NCI-H526 treated with DMSO at 0.1 percent for 48 hours (cell line): ENCODE measurements at regions not wholly inside any gene's neighbourhood (a gene's known extent, or its start where the extent isn't known, plus 50 kb on each side); places are given as distances from the start of the nearest gene placed in this dataset.

Source experiments
- DNase-seq: peaks from one replicate; lab custom pipeline; 2025; lab: John Stamatoyannopoulos, UW

DNA sequence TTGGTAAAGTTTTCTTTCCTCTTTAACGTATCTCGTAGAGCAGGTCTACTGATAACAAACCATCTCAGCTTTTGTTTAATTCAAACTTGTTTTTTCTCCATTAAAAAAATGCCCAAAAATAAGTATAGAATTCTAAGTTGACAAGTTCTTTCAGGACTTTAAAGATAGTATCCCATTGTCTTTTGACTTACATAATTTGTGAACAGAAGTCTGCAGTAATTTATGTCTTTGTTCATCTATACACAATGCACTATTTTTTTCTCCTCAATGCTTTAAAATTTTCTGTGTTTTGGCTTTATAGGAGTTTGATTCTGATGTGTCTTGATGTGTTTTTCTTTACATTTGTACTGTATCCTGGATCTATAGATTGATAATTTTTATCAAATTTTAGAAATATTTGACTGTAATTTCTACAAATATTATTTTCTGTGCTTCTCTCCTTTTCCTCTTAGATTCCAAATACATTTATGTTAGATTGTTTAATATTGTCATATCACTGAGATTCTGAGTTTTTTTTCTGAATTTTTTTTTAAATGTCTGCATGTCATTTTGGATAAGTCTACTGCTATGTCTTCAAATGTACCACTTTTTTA, 143.3 kb downstream of the FTCDNL1 start:
- DNase-seq: no peak

DNA sequence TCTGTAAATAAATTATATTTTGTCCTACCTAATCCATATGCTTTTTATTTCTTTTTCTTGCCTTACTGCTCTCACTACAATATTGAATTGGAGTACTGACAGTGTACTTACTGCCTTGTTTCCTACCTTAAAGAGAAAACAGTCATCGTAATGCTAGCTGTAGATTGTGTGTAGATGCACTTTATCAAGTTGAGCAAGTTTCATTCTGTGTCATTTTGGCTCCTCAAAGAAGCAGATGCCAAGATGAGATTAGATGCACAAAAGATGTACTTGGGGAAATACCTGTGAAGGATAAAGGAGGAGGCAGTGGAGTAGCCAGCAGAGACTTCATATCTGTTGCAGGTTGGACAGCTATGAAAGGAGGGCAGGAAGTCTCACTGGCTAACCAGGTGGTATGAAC, 145.5 kb downstream of the FTCDNL1 start:
- no peak for DNase-seq

DNA sequence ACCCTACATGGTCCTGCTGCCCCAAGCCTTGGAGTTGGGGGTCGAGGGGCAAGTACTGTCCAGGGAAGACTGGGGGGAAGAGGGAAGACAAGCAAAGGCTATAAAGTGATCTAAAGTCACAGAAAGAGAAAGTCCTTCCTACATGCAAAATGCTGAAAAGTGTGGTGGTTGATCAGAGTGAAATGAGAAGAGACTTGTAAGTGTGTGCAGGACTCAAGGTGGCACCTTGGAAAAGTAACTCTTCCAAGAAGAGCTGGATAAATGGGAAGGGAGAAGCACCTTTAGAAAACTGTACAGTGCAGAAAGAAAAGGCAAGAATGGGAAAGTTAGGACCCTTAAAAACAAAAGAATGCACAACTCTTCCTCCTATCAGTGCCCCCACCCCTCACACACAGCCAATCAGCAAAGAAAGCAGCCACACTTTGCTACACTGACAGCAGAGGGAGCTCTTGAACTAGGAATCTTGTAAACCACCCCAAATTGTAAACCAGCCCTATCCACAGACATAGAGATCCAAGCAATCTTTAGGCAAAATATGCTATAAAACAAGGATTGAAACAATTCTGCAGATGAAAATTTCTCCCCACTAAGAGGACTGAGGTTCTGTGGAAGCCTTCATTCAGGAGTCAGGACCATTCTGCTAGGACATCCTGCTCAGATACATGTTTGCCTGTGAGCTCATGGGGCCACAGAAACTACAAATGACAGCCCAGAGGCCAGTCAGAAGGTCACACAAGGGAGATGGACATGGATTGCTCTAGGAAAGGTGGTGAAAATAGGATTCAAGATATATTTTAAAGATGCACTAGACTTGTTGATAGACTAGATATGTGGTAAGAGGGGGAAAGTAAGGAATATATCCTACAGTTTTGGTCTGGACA, 146.4 kb downstream of the FTCDNL1 start:
- peak; percentile 3 for DNase-seq

DNA sequence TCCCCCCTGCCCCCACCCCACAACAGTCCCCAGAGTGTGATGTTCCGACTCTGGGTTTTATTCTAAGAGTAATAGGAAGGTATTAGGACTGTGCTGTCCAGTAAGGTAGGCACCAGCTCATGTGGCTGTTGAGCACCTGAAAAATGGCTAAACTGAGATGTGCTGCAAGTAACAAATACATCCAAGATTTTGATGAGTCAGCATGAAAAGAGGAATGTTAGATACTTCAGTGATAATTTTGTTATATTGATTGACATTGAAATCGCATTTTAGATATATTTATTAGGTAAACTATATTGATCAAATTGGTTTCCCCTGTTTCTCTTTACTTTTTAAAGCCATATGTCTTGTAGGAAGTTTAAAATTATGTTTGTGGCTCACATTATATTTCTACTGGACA, 147.8 kb downstream of the FTCDNL1 start:
- no peak for DNase-seq

DNA sequence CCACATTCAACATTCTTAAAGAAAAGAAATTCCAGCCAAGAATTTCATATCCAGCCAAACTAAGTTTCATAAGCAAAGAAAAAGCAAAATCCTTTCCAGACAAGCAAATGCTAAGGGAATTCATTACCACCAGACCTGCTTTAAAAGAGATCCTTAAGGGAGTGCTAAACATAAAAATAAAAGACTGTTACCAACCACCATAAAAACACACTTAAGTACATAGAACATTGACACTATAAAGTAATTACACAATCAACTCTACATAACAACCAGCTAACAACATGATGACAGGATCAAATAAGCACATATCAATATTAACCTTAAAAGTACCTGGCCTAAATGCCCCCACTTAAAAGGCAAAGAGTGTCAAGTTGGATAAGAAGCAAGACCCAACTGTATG, 153.5 kb downstream of the FTCDNL1 start:
- no peak for DNase-seq

DNA sequence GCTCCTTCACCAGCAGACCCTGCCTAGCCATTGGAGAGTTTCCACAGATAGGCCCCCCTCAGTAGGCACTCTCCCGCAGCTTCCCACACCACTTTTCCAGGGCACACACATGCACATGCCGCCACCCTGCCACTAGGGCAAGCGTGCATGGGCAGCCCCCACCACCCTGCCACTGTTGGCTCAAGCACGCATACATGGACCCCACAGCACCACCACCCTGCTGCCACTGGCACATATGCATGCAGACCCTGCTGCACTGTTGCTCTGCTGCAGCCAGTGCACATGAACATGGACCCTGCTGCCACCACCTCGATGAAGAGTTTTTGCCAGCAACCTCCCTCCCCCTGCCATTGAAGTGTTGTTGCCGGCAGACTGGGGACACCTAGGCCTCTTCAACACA, 154.9 kb downstream of the FTCDNL1 start:
- DNase-seq: no peak

DNA sequence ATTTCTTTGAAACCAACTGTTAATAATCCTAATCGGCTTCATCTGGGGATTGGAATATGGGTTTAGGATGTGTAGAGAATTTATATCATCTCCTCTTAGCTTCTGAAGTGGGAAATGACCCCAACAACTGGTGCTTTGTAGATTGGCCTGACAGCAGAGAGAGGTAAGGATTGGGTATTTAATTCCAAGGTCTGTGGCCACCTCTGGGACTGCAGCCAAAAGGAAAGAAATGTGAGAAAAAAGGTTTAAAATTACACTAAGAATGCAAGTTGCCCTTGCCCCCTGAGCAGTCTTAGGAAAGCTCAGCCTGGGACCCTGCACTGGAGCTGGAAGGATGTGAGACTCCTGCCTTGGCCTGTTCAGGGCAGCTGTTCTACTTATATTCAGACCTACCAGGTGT, 157.1 kb downstream of the FTCDNL1 start:
- DNase-seq: no peak

DNA sequence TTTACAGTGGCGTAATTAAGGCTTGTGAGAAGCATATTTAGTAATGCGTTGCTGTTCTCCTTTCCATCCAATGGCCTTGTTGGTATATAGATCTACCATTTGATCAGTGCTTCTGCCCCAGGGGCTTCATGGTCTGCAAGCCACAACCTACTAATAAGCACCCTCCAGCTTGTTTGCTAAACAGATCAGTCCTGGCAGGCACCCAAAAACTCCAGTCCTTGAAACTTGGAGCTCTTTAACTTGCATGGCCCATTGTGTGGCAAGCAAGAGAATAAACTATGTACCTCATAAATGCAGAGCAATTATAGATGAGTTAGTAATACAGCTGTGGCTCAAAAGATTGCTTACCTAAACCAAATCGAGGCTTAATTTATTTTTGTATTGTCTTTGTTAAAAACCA, 158.5 kb downstream of the FTCDNL1 start:
- DNase-seq: peak; percentile 48

DNA sequence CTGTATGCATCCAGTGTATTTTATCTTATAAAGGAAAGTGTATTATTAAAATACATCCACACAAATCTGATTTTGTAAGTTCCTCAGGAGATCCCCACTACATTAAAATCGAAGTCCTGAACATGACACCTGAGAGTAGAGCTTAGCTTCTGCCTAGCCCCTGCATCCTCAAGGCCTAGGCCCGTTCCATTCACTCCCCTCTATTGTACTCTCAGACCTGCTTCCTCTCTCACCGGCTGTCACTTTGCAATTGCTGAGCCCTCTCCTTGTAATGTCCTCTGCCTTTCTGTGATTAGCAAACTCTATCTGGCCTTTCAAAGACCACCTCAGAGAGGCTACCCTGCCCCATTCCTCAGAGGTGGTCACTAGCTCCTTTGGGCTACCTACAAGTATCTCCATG, 160.8 kb downstream of the FTCDNL1 start:
- DNase-seq: no peak

DNA sequence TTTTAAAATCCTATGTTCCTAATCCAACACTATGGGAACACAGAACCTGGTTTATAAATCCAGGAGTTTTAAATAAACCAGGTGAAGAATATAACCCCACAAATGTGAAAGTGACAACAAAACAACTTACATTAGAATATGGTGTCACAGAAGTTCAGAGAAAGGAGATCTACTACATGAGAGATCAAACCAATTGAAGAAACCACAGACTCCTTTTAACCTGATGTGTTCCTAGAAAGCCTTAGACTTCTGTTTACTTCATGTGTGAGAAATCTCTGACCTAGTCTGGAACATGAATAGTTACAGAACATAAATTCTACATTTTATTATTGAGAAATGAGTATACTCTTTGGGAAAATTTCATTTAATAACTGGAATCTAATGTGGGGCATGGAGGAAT, 165.3 kb downstream of the FTCDNL1 start:
- no peak for DNase-seq

DNA sequence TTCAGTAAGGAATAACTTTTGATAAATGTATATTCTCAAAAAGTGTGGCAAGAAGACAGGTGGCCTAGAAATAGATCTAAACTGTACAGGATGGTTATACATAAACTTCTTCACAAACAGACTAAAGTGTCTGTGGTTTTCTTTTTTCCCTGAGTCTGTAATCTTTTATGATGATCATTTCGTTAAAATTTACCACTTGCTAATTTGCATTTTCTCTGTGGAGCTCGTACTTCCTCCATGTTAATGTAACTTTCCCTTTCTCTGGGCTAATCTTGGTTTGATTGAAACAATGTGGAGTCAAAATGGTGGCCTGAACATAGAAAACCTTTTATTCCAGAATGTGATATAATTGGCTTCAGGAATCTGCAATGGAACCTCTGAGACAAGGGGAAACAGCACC, 166.2 kb downstream of the FTCDNL1 start:
- DNase-seq: no peak

DNA sequence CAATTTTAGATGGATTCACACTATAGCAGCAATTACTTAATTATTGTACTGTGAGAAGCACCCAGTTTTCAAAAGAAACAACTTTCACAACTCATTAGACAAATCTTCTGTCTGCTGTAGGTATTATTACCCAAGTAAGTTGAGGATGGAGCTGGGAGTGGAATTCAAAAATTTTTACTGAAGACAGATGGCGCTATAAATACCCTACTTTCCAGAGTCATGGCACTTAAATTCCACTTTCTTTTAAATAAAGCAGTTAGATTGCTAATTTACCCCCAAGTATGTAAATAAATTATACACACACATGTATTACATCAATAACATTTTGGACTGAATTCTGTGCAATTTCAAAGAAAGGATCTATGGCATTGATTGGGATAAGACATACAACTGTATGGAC, 166.8 kb downstream of the FTCDNL1 start:
- no peak for DNase-seq

DNA sequence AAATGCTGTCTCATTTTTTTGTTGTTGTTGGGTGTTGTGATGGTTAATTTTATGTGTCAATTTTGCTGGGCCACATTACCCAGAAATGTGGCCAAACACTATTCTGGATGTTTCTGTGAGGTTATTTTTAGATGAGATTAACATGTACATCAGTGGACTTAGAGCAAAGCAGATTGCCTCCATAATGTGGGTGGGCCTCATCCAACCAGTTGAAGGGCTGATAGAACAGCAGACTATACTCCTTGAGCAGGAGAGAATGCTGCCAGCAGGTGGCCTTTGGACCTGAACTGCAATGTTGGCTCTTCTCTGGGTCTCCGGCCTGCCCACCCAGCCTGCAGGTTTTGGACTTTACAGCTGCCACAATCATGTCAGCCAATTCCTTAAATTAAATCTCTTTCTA, 169.0 kb downstream of the FTCDNL1 start:
- DNase-seq: no peak

DNA sequence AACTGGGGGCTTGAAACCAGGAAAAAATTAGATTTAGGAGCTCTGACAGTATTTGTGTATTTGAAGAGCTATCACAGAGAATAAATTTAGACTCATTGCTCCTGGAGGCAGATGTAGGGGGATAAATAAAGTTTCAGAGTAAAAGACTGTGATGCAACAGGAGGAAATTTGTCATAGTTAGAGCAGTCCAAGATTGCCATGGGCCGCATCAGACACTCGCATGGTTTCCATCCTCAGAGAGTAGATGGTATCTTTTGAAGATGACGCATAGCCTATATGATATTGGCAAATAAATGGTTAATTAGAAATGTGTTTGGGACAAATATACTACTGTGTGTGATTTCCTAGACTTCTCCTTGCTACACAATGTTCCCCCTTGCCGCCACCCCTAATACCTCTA, 170.5 kb downstream of the FTCDNL1 start:
- DNase-seq: no peak

DNA sequence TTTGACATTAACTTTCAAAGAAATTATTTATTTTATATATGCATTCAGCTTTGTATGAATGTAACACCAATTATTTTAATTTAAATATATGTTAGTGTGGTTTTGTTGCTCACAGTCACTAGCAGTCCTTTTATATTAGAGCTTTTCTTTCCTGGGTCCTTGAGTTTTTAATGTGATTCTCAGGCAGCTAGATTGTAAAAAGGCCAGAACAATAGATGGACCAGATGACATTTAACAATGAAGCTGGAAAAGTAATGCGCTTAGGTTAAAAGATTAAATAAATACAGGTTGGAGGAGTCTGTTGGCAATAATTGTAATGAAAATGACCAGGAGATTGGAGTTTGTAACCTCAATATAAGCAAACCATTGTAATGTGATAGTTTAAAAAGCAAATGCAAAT, 171.1 kb downstream of the FTCDNL1 start:
- DNase-seq: no peak

DNA sequence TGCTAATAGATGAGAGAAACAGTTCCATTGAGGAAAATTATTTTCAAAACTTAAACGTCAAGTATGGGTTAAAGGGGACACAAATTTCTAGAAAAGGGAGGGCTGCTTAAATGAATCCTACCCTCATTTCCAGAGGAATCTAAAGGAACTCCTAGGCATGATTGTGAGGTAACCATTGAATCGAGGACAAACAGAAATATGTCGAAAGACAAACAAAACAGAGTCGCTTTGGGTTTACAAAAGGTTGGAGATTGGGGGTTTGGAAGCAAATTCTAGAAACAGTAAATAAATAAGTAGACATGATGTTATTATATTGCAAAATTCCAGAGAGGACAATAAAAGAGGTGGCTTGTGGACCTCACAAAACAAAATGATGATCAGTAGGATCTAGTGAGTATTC, 173.1 kb downstream of the FTCDNL1 start:
- DNase-seq: no peak

DNA sequence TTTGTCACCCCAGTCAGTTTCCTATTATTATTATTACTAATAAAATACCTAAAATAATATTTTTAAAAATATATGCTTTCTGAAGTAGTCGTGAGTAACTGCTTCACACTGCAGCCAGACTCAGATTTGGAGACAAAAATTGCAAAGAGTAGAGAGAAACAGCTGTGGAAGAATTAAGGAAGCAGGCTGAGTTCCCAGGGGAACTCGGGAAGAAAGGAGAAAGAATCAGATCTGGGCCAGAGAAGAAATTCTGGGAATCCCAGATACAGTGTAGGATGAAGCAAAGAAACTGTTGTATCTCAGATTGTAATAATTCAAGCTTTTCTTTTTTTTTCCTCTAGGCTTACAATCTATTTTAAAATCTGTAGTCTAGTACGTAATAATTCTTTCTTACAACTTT, 182.3 kb downstream of the FTCDNL1 start:
- no peak for DNase-seq

DNA sequence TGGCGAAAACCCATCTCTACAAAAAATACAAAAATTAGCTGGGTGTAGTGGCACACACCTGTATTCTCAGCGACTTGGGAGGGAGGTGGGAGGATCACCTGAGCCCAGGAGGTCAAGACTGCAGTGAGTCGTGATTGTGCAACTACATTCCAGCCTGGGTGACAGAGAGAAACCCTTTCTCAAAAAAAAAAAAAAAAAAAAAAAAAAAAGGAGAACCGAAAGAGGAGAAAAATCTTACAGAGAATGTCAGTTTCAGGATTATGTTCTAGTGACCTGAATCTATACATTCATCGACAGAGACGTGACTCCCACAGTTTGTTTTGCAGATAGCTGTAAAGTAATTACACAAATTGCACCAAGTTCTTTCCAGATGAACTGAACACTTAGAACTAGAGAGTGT, 187.8 kb downstream of the FTCDNL1 start:
- DNase-seq: no peak

DNA sequence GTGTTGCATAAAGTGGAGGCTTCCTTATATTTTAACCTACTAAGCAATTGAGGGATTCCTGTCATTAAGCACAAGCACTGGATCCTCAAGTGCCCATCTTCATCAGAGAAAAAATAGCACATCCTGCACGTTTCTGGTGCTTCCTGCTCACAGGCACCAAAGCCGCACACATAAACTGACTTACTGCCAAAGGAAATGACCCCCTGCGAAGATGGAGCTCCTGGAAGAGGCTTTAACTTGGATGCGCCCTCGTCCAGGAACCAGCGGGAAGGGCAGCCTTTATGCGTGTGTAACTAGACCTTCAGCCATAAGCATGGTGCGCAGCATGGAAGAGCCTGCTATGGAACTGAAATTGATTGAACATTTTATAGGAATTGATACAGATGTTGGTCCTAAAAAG, 188.7 kb downstream of the FTCDNL1 start:
- no peak for DNase-seq

DNA sequence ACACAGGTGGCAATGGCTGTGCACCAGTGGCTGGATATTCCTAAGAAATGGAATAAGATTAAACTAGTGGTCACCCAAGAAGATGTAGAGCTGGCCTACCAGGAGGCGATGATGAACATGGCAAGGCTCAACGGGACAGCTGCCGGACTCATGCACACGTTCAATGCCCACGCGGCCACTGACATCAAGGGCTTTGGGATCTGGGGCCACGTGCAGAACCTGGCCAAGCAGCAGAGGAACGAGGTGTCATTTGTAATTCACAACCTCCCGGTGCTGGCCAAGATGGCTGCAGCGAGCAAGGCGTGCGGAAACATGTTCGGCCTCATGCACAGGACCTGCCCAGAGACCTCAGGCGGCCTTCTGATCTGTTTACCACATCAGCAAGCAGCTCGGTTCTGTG, 190.8 kb downstream of the FTCDNL1 start:
- no peak for DNase-seq

DNA sequence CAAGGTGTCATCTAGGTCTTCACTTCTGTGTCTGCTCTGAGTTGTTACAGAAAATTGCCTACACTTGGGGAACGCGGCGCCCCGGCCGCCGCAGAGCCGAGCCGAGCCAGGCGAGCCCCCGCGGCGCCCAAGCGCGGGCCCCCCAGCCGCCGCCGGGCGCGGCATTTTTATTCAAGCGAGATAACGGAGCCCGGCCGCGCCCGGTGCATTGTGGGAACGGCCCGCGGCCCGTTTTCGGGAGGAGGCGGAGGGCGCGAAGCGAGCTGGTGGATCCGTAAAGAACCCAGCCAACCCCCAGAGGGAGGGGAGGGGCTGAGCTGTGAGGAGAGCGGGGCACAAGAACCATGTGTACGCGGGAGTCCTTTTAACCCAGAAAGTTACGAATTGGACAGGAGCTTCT, 191.8 kb downstream of the FTCDNL1 start:
- DNase-seq: no peak

DNA sequence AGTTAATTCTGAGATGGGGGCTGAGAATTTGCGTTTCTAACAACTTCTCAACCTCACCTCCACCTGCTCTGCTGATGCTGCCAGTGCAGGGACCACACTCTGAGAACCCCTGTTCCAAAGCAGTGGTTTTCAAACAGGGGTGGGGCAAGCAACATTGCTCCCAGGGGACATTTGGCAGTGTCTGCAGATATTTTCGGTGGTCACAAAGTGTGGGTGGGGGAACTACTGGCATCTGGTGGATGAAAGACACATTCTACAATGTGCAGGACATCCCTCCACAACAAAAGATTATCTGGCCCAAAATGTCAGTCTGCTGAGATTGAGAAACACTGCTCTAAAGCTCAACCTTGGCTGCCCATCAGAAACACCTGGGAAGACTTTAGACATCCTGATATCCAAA, 188.7 kb upstream of the SATB2 start:
- no peak for DNase-seq

DNA sequence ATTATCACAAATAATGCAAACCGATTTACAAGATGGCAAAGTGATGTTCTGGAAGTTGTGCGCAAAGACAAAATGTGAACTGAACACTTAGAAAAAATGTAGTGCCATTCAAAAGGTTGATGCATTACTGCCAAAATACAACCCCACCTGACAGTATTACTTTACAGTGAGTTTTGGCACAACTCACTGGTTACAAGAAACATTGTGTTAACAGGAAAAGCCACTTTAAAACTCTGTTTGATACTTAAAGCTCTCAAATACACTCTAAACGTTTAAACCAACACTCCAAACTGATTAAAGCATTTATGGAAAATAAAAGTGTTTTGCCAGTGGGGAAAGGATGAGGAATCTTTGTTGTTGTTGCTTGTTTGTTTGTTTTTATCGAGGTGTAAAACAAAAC, 173.4 kb upstream of the SATB2 start:
- no peak for DNase-seq

DNA sequence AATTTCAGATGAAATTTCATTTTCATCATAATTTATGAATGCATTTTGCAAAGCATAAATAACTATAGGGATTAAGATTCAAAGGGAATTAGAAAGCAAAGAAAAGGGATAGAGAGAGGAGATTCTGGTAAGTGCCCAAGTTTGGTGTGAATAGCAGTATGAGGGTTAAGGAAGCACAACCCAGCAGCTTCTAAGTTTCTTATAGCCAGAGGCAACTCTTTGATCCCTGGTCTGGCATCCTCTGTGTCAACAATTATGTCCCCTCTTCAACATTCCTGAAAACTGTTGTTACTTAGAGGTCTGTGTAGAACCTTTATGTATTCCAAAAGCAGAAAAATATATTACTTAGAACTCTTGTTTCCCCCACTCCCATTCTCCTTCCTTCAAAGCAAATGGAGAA, 171.6 kb upstream of the SATB2 start:
- DNase-seq: no peak
